HepG2 (cell line): ENCODE measurements at regions not wholly inside any gene's neighbourhood (a gene's known extent, or its start where the extent isn't known, plus 50 kb on each side); places are given as distances from the start of the nearest gene placed in this dataset.

Experiments used
- ARHGAP35 ChIP-seq: sonication (generic); formaldehyde crosslinking; IDR thresholded peaks from 2 replicates; pipeline ENCODE4 v1.9.0; 2022; ENCODE audit warnings: mild to moderate bottlenecking, inconsistent platforms, moderate library complexity, missing genetic modification reagents, borderline replicate concordance
- CHD2 ChIP-seq: IDR thresholded peaks from 2 replicates; pipeline ENCODE4 v1.6.1; 2011; ENCODE audit warnings: low read depth, low read length, improper control_type of control experiment
- FLYWCH1 ChIP-seq: sonication (generic); formaldehyde crosslinking; IDR thresholded peaks from 2 replicates; pipeline ENCODE4 v1.8.1; 2023; ENCODE audit warnings: mild to moderate bottlenecking, missing genetic modification reagents
- KDM5B ChIP-seq: sonication (generic); formaldehyde crosslinking; IDR thresholded peaks from 2 replicates; pipeline ENCODE4 v1.4.0; 2020; ENCODE audit warnings: missing genetic modification reagents, mild to moderate bottlenecking, borderline replicate concordance
- POLR2A ChIP-seq, 2 experiments: IDR thresholded peaks; 2 replicates each; pipeline ENCODE4 v1.6.1; 2011; ENCODE audit warnings: low read depth in 2 of 2, low read length in 2 of 2, mild to moderate bottlenecking in 1 of 2, moderate library complexity in 1 of 2; ENCODE audit not compliant: insufficient read depth in 1 of 2
- TBX3 ChIP-seq: fragments of 450-650 bp; IDR thresholded peaks from 2 replicates; pipeline ENCODE4 v1.6.1; 2017; ENCODE audit warnings: antibody characterized with exemption, mild to moderate bottlenecking, inconsistent platforms, borderline replicate concordance
- TCF12 ChIP-seq, 2 experiments: fragments of 450-650 bp in 1 of 2; sonication (generic) in 1 of 2; formaldehyde crosslinking in 1 of 2; IDR thresholded peaks; 2 replicates each; pipeline versions ENCODE4 v1.6.1 to v1.8.0; 2017 to 2022; ENCODE audit warnings: antibody characterized with exemption in 1 of 2, mild to moderate bottlenecking in 1 of 2, missing genetic modification reagents in 1 of 2, moderate library complexity in 1 of 2
- ZNF263 ChIP-seq: sonication (generic); formaldehyde crosslinking; IDR thresholded peaks from 2 replicates; pipeline ENCODE4 v1.4.0; 2020; ENCODE audit warnings: missing genetic modification reagents
- TF ChIP-seq, protein P1 (sequence below): sonication (generic); formaldehyde crosslinking; IDR thresholded peaks from 2 replicates; pipeline ENCODE4 v1.4.0; 2020; ENCODE audit warnings: mild to moderate bottlenecking, missing genetic modification reagents
- TF ChIP-seq, protein P2 (sequence below): fragments of 450-650 bp; IDR thresholded peaks from 2 replicates; pipeline ENCODE4 v1.6.1; 2016
- TF ChIP-seq, protein P3 (sequence below): sonication (generic); formaldehyde crosslinking; IDR thresholded peaks from 2 replicates; pipeline ENCODE4 v1.4.0; 2020; ENCODE audit warnings: missing genetic modification reagents, mild to moderate bottlenecking, borderline replicate concordance
- TF ChIP-seq, protein P4 (sequence below): sonication (generic); formaldehyde crosslinking; IDR thresholded peaks from 2 replicates; pipeline ENCODE4 v1.4.0; 2020; ENCODE audit warnings: missing genetic modification reagents
- TF ChIP-seq, protein P5 (sequence below): sonication (generic); formaldehyde crosslinking; IDR thresholded peaks from 2 replicates; pipeline ENCODE4 v1.5.0; 2020; ENCODE audit warnings: mild to moderate bottlenecking, missing genetic modification reagents, borderline replicate concordance
- TF ChIP-seq, protein P6 (sequence below): IDR thresholded peaks from 2 replicates; pipeline ENCODE4 v1.6.1; 2016

DNA sequence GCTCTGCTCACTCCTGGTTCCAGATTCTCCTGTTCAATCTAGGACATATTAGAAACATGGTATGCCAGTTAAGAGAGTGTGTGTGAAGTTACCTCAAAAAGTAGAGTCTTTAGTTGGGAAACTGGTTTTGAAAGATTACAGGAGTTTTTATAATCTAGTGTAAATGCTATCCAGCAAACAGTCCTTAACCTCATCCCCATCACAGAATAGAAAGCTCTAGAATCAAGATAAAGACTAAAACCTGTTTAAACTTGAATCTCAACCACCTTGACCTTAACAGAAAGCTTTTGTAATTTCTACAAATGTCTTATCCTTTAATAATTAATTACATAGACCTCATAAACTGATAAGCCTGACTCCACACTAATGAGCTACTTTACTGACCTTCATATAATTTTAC lies 1288.7 kb upstream of the SORCS1 start:
- no peak for TF ChIP-seq ARHGAP35 (CRISPR knock-in tag)
- TF ChIP-seq, protein P1, sequence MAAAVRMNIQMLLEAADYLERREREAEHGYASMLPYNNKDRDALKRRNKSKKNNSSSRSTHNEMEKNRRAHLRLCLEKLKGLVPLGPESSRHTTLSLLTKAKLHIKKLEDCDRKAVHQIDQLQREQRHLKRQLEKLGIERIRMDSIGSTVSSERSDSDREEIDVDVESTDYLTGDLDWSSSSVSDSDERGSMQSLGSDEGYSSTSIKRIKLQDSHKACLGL: no peak
- no peak for TF ChIP-seq KDM5B (CRISPR knock-in tag)
- no peak for TF ChIP-seq POLR2A (IDR thresholded peaks at IDR 0.05; ENCODE audit: insufficient read depth in 1 of 2, low read depth in 2 of 2, low read length in 2 of 2)
- TF ChIP-seq, protein P2, sequence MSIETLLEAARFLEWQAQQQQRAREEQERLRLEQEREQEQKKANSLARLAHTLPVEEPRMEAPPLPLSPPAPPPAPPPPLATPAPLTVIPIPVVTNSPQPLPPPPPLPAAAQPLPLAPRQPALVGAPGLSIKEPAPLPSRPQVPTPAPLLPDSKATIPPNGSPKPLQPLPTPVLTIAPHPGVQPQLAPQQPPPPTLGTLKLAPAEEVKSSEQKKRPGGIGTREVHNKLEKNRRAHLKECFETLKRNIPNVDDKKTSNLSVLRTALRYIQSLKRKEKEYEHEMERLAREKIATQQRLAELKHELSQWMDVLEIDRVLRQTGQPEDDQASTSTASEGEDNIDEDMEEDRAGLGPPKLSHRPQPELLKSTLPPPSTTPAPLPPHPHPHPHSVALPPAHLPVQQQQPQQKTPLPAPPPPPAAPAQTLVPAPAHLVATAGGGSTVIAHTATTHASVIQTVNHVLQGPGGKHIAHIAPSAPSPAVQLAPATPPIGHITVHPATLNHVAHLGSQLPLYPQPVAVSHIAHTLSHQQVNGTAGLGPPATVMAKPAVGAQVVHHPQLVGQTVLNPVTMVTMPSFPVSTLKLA: no peak
- TF ChIP-seq, protein P3, sequence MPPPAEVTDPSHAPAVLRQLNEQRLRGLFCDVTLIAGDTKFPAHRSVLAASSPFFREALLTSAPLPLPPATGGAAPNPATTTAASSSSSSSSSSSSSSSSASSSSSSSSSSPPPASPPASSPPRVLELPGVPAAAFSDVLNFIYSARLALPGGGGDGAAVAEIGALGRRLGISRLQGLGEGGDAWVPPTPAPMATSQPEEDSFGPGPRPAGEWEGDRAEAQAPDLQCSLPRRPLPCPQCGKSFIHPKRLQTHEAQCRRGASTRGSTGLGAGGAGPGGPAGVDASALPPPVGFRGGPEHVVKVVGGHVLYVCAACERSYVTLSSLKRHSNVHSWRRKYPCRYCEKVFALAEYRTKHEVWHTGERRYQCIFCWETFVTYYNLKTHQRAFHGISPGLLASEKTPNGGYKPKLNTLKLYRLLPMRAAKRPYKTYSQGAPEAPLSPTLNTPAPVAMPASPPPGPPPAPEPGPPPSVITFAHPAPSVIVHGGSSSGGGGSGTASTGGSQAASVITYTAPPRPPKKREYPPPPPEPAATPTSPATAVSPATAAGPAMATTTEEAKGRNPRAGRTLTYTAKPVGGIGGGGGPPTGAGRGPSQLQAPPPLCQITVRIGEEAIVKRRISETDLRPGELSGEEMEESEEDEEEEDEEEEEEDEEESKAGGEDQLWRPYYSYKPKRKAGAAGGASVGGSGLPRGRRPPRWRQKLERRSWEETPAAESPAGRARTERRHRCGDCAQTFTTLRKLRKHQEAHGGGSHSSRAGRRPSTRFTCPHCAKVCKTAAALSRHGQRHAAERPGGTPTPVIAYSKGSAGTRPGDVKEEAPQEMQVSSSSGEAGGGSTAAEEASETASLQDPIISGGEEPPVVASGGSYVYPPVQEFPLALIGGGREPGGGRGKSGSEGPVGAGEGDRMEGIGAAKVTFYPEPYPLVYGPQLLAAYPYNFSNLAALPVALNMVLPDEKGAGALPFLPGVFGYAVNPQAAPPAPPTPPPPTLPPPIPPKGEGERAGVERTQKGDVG (CRISPR knock-in tag): no peak
- no peak for TF ChIP-seq TBX3
- TF ChIP-seq, protein P4, sequence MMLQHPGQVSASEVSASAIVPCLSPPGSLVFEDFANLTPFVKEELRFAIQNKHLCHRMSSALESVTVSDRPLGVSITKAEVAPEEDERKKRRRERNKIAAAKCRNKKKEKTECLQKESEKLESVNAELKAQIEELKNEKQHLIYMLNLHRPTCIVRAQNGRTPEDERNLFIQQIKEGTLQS (CRISPR knock-in tag): no peak
- TF ChIP-seq, protein P5, sequence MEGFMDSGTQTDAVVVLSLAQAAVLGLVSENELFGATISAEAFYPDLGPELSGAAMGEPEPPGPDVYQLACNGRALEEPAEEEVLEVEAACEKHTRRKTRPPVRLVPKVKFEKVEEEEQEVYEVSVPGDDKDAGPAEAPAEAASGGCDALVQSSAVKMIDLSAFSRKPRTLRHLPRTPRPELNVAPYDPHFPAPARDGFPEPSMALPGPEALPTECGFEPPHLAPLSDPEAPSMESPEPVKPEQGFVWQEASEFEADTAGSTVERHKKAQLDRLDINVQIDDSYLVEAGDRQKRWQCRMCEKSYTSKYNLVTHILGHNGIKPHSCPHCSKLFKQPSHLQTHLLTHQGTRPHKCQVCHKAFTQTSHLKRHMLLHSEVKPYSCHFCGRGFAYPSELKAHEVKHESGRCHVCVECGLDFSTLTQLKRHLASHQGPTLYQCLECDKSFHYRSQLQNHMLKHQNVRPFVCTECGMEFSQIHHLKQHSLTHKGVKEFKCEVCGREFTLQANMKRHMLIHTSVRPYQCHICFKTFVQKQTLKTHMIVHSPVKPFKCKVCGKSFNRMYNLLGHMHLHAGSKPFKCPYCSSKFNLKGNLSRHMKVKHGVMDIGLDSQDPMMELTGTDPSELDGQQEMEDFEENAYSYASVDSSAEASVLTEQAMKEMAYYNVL (CRISPR knock-in tag): no peak
- TF ChIP-seq, protein P6, sequence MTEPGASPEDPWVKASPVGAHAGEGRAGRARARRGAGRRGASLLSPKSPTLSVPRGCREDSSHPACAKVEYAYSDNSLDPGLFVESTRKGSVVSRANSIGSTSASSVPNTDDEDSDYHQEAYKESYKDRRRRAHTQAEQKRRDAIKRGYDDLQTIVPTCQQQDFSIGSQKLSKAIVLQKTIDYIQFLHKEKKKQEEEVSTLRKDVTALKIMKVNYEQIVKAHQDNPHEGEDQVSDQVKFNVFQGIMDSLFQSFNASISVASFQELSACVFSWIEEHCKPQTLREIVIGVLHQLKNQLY (CRISPR knock-in tag): no peak
- TF ChIP-seq CHD2: no peak
- TF ChIP-seq FLYWCH1 (CRISPR knock-in tag): no peak
- no peak for TF ChIP-seq ZNF263 (CRISPR knock-in tag)
- no peak for TF ChIP-seq TCF12 (IDR thresholded peaks at IDR 0.05)
- no peak for TF ChIP-seq TCF12 (CRISPR knock-in tag; IDR thresholded peaks at IDR 0.05)
